PFSK-1 (cell line): ENCODE measurements at regions not wholly inside any gene's neighbourhood (a gene's known extent, or its start where the extent isn't known, plus 50 kb on each side); places are given as distances from the start of the nearest gene placed in this dataset.

Source experiments
- POLR2AphosphoS5 ChIP-seq: IDR thresholded peaks from 2 replicates; pipeline ENCODE4 v1.6.1; 2012; ENCODE audit warnings: low read depth, mild to moderate bottlenecking, control low read depth, low read length, moderate library complexity
- REST ChIP-seq, 2 experiments: IDR thresholded peaks; 2 replicates each; pipeline versions ENCODE4 v1.6.1 to v1.8.0; 2011 to 2012; ENCODE audit warnings: low read depth in 2 of 2, low read length in 2 of 2, control low read depth in 1 of 2, inconsistent platforms in 1 of 2, mild to moderate bottlenecking in 1 of 2, moderate library complexity in 1 of 2; ENCODE audit not compliant: insufficient read depth in 1 of 2

- TF ChIP-seq POLR2AphosphoS5 = no peak
- no peak for TF ChIP-seq REST (IDR thresholded peaks at IDR 0.05; ENCODE audit: insufficient read depth in 1 of 2, low read depth in 2 of 2, low read length in 2 of 2)
Observed at GRCh38 chr10:46170789-46171188, 116.0 kb upstream of the ANTXRL start.
